Fibroblast of peridontal ligament (primary cell): ENCODE measurements at regions not wholly inside any gene's neighbourhood (a gene's known extent, or its start where the extent isn't known, plus 50 kb on each side); places are given as distances from the start of the nearest gene placed in this dataset.
"Not testable (repeated sequence)": the region's sequence is repeated elsewhere in the genome, so short reads cannot be mapped to it uniquely, and the experiment has no call there.

Experiments used
- DNase-seq: peaks from one replicate; pipeline ENCODE4 v3.0.0-alpha.2; 2010; ENCODE audit errors: extremely low read depth

GRCh38 chr20:17837179-17837578 is 131.4 kb downstream of the SNX5 start:
- no peak for DNase-seq

GRCh38 chr20:17836303-17836861 is 132.2 kb downstream of the SNX5 start:
- DNase-seq = peak; percentile 99

GRCh38 chr20:17835934-17836300 is 132.7 kb downstream of the SNX5 start:
- peak; percentile 68 for DNase-seq

GRCh38 chr20:17835240-17835933 is 133.2 kb downstream of the SNX5 start:
- peak; percentile 85 for DNase-seq

- no peak for DNase-seq
Observed at GRCh38 chr20:17834804-17835203, 133.8 kb downstream of the SNX5 start.

GRCh38 chr20:17833036-17833674 is 133.4 kb downstream of the BANF2 start:
- peak; percentile 23 for DNase-seq

GRCh38 chr20:17832236-17832915 is 132.6 kb downstream of the BANF2 start:
- DNase-seq = no peak

- DNase-seq = no peak
Observed at GRCh38 chr20:17828598-17829144, 128.9 kb downstream of the BANF2 start.

- DNase-seq = no peak
Observed at GRCh38 chr20:17827759-17828559, 128.2 kb downstream of the BANF2 start.

- DNase-seq = no peak
Observed at GRCh38 chr20:17827079-17827478, 127.3 kb downstream of the BANF2 start.

- DNase-seq = no peak
Observed at GRCh38 chr20:17825960-17826843, 126.4 kb downstream of the BANF2 start.

- DNase-seq = peak; percentile 43
Observed at GRCh38 chr20:17825252-17825959, 125.6 kb downstream of the BANF2 start.

GRCh38 chr20:17824676-17825251 is 125.0 kb downstream of the BANF2 start:
- DNase-seq = no peak

GRCh38 chr20:17823409-17824144 is 123.8 kb downstream of the BANF2 start:
- DNase-seq = no peak

GRCh38 chr20:17822540-17823408 is 123.0 kb downstream of the BANF2 start:
- DNase-seq = no peak

GRCh38 chr20:17822039-17822438 is 122.3 kb downstream of the BANF2 start:
- peak; percentile 96 for DNase-seq

GRCh38 chr20:17821606-17822005 is 121.8 kb downstream of the BANF2 start:
- not testable (repeated sequence) for DNase-seq
